PC-3 (cell line): ENCODE measurements at regions not wholly inside any gene's neighbourhood (a gene's known extent, or its start where the extent isn't known, plus 50 kb on each side); places are given as distances from the start of the nearest gene placed in this dataset.

Experiments
- CTCF ChIP-seq: fragments of 300-600 bp; sonication (generic); conservative IDR thresholded peaks from 2 replicates; pipeline ENCODE4 v1.5.1; 2017; ENCODE audit warnings: antibody characterized with exemption, low read depth, mild to moderate bottlenecking, low read length
- EZH2 ChIP-seq: fragments of 300-600 bp; sonication (generic); IDR thresholded peaks from one replicate; pipeline ENCODE4 v1.6.1; 2017; ENCODE audit warnings: antibody characterized with exemption, mild to moderate bottlenecking, low read length; ENCODE audit not compliant: unreplicated experiment
- EZH2phosphoT487 ChIP-seq: fragments of 300-600 bp; sonication (generic); IDR thresholded peaks from 2 replicates; pipeline ENCODE4 v1.6.1; 2018; ENCODE audit warnings: mild to moderate bottlenecking, antibody characterized with exemption, low read length, borderline replicate concordance

- TF ChIP-seq EZH2 (no peak), CTCF (no peak), EZH2phosphoT487 (no peak)
Measured at GRCh38 chr2:67802291-67802690, 260.5 kb downstream of the C1D start.
